ENCODE measurements at regions not wholly inside any gene's neighbourhood (a gene's known extent, or its start where the extent isn't known, plus 50 kb on each side); places are given as distances from the start of the nearest gene placed in this dataset.

- DNase-seq = no peak
These were observed 1031.0 kb upstream of the PCDH9 start for GRCh38 chr13:68261105-68261504.

- no peak for DNase-seq
These were observed 1027.1 kb upstream of the PCDH9 start for GRCh38 chr13:68257111-68257842.

GRCh38 chr13:68254151-68254550 is 1024.0 kb upstream of the PCDH9 start:
- DNase-seq = no peak

GRCh38 chr13:68234274-68234673 is 1004.1 kb upstream of the PCDH9 start:
- no peak for DNase-seq

GRCh38 chr13:68232351-68233130 is 1002.4 kb upstream of the PCDH9 start:
- no peak for DNase-seq

- DNase-seq = no peak
These were observed 984.7 kb upstream of the PCDH9 start for GRCh38 chr13:68214691-68215415.

- no peak for DNase-seq
These were observed 969.1 kb upstream of the PCDH9 start for GRCh38 chr13:68199271-68199670.

- DNase-seq = no peak
These were observed 960.7 kb upstream of the PCDH9 start for GRCh38 chr13:68190818-68191217.

GRCh38 chr13:68185444-68186141 is 955.5 kb upstream of the PCDH9 start:
- DNase-seq = no peak

GRCh38 chr13:68176475-68176874 is 946.3 kb upstream of the PCDH9 start:
- no peak for DNase-seq

GRCh38 chr13:68174893-68175292 is 944.8 kb upstream of the PCDH9 start:
- no peak for DNase-seq

GRCh38 chr13:68173111-68173510 is 943.0 kb upstream of the PCDH9 start:
- DNase-seq = no peak

GRCh38 chr13:68170961-68171360 is 940.8 kb upstream of the PCDH9 start:
- no peak for DNase-seq

GRCh38 chr13:68168448-68168847 is 938.3 kb upstream of the PCDH9 start:
- DNase-seq = no peak

- DNase-seq = no peak
These were observed 930.3 kb upstream of the PCDH9 start for GRCh38 chr13:68160466-68160865.

GRCh38 chr13:68152414-68152813 is 922.3 kb upstream of the PCDH9 start:
- no peak for DNase-seq

- DNase-seq = no peak
These were observed 915.7 kb upstream of the PCDH9 start for GRCh38 chr13:68145852-68146251.

GRCh38 chr13:68128297-68128915 is 898.3 kb upstream of the PCDH9 start:
- DNase-seq = no peak

GRCh38 chr13:68125087-68125480 is 894.9 kb upstream of the PCDH9 start:
- no peak for DNase-seq

- DNase-seq = no peak
These were observed 894.4 kb upstream of the PCDH9 start for GRCh38 chr13:68124437-68125086.

GRCh38 chr13:68110178-68110768 is 880.1 kb upstream of the PCDH9 start:
- no peak for DNase-seq

- no peak for DNase-seq
These were observed 877.5 kb upstream of the PCDH9 start for GRCh38 chr13:68107667-68108066.

All from NCI-H2029 (cell line).